D341Med (cell line): ENCODE measurements at regions not wholly inside any gene's neighbourhood (a gene's known extent, or its start where the extent isn't known, plus 50 kb on each side); places are given as distances from the start of the nearest gene placed in this dataset.
"Not testable (repeated sequence)": the region's sequence is repeated elsewhere in the genome, so short reads cannot be mapped to it uniquely, and the experiment has no call there.

ENCODE experiments used
- DNase-seq: peaks from one replicate; pipeline ENCODE4 v3.0.0; 2012; ENCODE audit warnings: low spot score

DNA sequence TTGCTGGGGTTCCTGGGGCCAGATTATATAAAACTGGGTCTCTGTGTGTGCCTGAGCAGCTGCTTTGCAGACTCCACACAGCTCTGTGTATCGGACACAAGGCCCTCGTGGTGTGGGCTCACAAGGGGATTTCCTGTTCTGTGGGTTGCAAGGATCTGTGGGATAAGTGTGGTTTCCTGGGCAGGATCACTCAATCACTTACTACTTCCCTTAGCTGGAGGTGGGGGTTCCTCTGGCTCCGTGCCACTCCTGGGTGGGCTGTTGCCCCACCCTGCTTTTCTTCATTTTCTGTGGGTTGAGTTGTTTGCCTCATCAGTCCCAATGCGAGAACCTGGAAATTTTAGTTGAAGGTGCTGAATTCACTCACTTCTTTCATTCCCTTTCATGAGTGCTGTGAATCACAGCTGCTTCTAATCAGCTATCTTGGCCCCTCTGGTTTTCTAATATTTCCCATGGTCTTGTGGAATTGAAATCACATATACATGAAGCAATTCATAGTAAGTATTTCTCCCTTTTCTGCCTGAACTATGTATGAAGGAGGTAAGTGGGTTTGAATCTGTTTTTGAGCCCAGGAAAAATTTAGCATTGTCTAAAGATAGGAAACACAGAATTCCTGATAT is 196.3 kb downstream of the DCDC2C start:
- no peak for DNase-seq

DNA sequence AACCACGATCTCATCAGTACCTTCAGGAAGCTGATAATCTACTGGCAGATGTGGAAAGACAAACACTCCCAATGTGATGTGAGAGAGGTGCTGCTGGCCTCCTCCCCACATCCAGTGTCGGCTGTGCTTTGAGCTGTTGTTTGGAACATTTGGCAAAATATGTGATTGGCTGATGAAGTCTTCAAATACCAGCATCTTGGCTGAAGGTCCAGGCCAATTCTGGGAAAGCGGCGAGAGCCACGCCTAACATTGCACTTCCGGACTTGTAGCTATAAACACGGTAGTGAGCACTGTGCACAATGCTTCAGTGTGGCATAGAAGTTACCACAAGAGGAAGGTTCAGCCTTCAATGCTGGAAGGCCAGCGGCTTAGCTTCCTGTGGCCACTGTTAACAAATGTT is 198.8 kb downstream of the DCDC2C start:
- no peak for DNase-seq

DNA sequence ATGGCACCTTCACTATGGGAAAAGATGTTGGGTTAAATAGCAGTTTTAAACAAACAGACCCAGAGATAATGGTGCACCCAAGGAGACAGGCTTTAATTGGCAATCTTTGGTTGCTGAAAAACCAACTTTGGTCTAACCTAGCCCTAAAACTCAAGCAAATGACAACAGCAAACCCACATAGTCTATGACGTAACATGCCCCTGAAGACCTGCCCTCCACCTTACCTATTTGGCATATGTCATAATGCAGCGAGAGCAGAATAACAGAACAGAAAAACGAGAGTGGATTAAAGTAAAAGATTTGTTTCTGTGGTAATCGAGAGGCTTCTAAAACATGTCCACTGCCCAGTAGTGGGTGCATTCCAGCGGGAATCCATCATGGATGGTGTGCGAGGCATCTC is 200.7 kb downstream of the DCDC2C start:
- DNase-seq = no peak

- DNase-seq = not testable (repeated sequence)
Measured at GRCh38 chr2:3908498-3908897, 205.1 kb downstream of the DCDC2C start.

- DNase-seq = no peak
Measured at GRCh38 chr2:3911882-3912455, 208.6 kb downstream of the DCDC2C start.

DNA sequence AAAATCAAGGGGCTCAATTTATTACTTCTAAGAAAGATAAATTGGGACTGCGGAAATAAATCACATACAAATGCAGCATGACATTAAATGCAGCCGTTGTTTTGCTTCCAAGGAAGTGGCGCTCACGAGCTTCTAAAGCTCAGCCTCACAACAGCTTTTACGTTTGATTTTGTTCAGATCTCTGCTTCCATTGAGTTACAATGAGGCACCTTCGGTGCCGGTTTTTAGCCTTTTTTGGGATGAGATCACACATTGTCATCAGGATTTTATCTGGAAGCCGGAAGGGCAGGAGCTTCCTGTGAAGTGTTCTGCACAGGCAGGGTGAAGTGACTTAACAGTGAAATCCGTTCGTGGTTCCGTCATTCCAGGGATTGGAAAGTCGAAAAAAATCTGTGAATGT is 209.8 kb downstream of the DCDC2C start:
- no peak for DNase-seq

- no peak for DNase-seq
Measured at GRCh38 chr2:3914241-3914640, 210.9 kb downstream of the DCDC2C start.

DNA sequence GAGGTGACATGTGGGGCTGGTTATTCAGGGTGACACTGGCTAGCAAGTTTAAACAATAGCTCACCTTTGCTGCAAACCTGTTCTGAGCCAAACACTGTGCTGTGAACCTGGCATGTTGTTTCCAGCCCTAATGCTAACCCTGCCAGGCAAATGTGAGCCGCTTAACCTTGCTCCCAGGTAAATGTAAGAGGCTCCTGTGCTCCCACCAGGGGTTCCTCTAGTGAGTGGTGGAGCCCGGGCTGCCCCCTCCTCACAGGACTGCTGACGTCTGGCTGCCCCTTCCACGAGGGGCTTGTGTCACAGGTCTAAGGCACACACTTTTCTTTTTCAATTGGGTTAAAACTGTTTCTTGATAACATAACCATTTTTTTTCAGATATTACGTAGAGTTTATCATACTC is 223.7 kb downstream of the DCDC2C start:
- no peak for DNase-seq

GRCh38 chr2:3929374-3929773 is 226.0 kb downstream of the DCDC2C start:
- DNase-seq = no peak

GRCh38 chr2:3930246-3930645 is 226.9 kb downstream of the DCDC2C start:
- no peak for DNase-seq

- peak; percentile 77 for DNase-seq
Measured at GRCh38 chr2:3940661-3941060, 237.3 kb downstream of the DCDC2C start.

DNA sequence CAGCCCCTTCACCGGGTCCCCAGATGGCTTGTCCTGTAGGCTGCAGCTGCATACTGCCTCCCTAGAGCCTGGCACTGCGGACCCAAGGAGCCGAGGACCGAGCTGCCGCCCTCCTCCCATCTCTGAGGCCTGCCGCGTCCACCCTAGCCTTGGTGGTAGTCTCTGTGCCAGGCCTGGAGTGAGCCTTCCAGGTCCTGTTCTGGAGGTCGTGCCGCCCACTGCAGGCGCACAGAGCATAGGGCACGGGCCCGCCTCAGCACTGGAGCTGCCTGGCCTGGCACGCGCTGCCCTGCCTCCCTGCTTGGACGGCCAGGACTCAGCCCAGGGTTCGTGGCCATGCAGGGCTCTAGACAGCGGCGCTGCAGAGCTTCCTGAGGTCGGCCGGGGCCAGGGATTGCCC is 239.5 kb downstream of the DCDC2C start:
- DNase-seq = no peak

DNA sequence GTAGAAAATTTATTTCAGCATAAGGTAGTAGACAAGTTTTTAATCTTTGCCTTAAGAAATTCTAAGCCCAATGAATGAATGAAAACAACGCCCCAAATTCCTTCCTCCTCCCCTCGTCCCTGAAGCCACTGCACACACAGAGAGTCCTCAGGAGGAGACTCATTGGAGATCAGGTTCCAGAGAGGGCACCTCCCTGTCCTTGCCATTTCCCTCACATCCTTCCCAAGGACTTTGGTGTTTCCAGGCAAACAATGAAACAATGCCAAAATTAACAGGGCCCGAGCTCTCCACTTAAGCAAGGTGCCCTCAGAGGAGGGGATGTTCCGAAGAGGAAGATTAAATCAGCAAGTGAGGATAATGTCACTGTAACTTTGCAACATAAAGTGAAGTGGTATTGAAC is 240.7 kb downstream of the DCDC2C start:
- no peak for DNase-seq

GRCh38 chr2:3944841-3945240 is 241.5 kb downstream of the DCDC2C start:
- DNase-seq = no peak

- no peak for DNase-seq
Measured at GRCh38 chr2:3948191-3948590, 244.8 kb downstream of the DCDC2C start.

DNA sequence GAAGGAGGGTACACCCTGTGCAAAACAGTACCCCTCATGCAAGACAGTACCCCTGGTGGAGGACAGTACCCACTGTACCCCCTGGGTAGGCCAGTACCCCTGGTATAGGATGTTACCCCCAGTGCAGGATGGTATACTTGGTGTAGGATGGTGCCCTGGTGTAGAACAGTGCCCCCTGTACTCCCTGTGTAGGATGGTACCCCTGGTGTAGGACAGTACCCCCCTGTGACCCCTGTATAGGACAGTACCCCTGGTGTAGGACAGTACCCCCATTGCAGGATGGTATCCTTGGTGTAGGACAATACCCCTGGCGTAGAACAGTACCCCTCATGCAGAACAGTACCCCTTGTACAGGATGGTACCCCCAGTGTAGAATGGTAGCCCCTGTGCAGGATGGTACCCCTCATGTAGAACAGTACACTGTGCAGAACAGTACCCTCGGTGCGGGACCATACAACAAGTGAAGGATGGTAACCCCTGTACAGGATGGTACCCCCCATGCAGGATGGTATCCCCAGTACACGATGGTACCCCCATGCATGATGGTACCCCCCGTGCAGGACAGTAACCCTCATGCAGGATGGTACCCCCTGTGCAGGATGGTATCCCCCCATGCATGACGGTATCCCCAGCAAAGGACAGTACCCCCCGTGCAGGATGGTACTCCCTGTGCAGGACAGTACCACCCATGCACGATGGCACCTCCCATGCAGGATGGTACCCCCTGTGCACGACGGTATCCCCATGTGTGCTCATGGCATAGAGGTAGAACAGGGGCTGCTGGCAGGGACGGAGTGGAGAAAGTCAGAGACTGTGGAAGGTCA is 248.0 kb downstream of the DCDC2C start:
- no peak for DNase-seq

DNA sequence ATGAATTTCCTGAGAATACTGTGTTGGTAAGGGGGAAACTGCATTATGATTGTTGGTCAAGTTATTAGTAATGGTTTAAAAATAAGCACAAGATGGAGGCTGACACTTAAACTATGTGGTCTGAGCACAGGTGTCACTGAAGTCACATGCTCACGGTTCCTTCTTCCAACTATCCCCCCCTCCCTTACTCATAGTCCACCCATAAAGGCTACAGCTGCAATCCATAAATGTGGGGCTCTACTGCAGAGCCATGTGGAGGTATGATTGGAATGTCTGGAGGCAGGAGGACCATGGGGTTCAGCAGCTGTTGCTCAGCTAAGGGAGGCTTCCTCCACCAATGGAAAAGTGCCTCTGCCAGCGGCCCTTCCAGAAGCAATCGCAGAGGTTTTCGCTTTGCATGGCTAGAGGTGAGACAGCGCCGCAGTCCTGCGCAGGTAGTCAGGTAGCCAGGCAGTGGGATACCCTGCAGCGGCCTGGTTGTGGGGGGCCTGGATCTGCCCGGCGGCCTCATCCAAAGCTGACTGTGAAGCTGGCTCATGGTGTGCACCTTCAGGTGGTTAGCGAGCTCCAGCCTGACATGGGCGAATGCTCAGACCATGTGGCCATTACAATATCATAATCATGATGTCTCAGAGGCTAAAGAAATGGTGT is 249.6 kb downstream of the DCDC2C start:
- no peak for DNase-seq

DNA sequence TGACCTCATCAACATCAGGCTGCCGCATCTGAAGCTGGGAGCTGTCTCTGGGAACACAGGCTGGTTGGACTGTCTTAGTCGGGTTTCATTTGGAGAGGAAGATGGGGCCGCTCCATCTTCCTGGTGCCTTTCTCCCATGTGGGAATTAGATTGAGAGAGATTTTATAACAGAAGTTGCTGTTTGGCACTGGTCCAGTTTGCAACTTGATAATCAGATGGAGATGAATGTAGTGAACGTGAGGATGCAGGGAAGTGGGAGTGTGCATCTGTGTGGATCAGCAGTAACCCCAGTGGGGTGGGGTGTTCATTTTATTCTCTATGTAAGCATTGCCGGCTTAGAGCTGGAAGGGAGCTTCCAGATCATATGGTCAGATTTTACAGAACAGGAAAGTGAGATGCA is 250.9 kb downstream of the DCDC2C start:
- no peak for DNase-seq

DNA sequence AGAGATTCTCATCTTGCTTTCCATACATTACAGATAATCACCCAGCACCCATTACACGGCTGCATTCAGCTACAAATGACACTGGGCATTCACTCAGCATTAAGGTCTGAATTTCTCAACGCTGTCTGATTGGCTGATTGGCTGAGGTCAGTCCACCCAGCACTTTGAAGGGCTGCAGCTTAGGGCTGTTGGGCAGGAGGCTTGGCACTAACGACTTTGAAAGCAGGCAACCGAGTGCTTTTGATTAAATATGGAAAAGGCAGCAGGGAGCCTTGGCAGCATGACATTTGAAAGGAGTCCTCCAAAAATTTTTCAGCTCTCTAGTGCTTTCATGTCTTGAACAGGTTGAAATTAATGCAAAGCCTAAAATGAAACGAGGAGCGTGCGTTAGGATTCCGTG is 253.0 kb downstream of the DCDC2C start:
- DNase-seq = no peak

- no peak for DNase-seq
Measured at GRCh38 chr2:3956892-3957291, 253.5 kb downstream of the DCDC2C start.

DNA sequence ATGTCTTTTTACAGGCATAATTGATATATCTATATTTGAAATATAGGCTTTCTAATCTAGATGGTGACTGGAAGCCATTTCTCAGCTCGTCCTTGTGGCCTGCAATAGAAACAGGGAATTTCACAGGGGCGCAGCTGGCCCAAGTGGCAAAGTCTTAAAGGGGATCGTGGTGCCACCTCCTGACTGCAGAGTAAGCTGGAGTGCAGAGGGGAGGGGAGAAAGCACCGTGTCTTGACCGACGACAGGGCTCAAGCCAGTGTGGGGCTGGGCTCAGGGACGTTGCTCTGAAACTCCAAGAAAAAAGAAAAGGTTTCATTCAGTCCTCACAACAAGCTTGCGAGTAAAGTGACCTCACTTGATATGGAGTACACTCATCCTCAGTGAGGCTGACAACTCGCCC is 255.1 kb downstream of the DCDC2C start:
- DNase-seq = no peak

DNA sequence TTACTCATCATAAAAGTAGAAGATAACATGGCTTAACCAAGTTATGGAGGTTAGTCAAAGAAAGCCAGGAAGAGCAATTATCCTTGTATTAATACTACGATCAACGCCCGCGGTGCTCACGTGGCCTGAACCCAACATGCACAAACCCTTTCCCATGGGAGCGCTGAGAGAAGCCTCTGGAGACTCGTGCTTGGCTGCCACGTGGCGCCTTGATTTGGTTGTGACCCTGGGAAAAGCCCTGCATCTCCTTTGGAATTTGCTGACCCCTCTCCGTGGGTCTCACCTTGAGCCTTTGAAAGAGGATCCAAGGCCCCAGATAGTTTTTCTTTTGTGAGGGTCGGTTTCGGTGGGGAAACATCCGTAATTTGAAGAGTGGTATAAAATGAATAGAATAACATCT is 255.6 kb downstream of the DCDC2C start:
- no peak for DNase-seq

DNA sequence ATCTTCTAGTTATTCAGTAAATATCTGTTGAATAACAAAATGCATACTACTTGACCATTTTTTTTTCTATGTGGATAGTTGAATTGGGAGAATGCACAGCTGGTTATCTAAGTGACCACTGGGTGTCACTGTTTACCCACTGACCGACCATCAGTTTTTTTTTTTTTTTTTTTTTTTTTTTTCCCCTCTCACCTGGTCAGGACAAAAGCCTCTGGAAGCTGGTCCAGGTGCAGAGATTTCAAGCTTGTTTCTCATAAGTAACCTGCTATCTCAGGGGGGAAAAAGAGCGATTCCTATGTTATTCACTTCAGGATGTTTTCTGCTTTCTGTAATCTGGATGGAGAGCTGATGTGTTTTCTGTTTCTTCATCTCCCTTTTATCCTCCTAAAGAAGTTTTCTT is 256.0 kb downstream of the DCDC2C start:
- peak; percentile 48 for DNase-seq
